Esophagus muscularis mucosa (tissue), 4 donors: ENCODE measurements at regions not wholly inside any gene's neighbourhood (a gene's known extent, or its start where the extent isn't known, plus 50 kb on each side); places are given as distances from the start of the nearest gene placed in this dataset.
"Not testable (repeated sequence)": the region's sequence is repeated elsewhere in the genome, so short reads cannot be mapped to it uniquely, and the experiment has no call there.

Experiments used
- EP300 ChIP-seq: sonication (generic); formaldehyde crosslinking; IDR thresholded peaks from one replicate; pipeline ENCODE4 v1.6.1; 2017; ENCODE audit warnings: antibody characterized with exemption
- POLR2AphosphoS5 ChIP-seq, 2 donors: sonication (generic); formaldehyde crosslinking; IDR thresholded peaks; one replicate each; pipeline ENCODE4 v1.6.1; 2017; ENCODE audit warnings: antibody characterized with exemption in 2 of 2
- TF ChIP-seq, protein P1 (sequence below), 3 experiments: fragments of 200-600 bp in 2 of 3; fragments of 450-650 bp in 1 of 3; sonication (generic) in 2 of 3; IDR thresholded peaks; one replicate each; pipeline ENCODE4 v1.5.1; 2017 to 2019; ENCODE audit warnings: antibody characterized with exemption in 3 of 3, mild to moderate bottlenecking in 2 of 3, moderate library complexity in 1 of 3

DNA sequence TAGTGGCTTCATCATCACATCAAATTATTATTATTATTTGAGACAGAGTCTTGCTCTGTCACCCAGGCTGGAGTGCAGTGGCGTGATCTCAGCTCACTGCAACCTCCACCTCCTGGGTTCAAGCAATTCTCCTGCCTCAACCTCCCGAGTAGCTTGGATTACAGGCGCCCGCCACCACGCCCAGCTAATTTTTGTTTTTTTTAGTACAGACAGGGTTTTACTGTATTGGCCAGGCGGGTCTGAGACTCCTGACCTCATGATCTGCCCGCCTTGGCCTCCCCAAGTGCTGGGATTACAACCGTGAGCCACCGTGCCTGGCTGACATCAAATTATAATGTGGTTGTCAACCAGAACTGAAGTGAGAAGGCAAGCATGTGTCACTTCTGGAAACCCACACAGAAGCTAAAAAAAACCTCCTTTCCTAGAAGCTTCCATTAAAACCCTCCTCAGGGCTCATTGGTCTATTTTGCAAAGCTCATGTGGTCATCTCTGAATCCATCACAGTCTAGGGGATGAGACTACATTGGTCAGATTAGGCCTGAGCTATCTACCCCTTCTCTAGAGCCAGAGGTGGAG, 75.8 kb upstream of the CARD11 start:
- TF ChIP-seq, protein P1, sequence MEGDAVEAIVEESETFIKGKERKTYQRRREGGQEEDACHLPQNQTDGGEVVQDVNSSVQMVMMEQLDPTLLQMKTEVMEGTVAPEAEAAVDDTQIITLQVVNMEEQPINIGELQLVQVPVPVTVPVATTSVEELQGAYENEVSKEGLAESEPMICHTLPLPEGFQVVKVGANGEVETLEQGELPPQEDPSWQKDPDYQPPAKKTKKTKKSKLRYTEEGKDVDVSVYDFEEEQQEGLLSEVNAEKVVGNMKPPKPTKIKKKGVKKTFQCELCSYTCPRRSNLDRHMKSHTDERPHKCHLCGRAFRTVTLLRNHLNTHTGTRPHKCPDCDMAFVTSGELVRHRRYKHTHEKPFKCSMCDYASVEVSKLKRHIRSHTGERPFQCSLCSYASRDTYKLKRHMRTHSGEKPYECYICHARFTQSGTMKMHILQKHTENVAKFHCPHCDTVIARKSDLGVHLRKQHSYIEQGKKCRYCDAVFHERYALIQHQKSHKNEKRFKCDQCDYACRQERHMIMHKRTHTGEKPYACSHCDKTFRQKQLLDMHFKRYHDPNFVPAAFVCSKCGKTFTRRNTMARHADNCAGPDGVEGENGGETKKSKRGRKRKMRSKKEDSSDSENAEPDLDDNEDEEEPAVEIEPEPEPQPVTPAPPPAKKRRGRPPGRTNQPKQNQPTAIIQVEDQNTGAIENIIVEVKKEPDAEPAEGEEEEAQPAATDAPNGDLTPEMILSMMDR (IDR thresholded peaks at IDR 0.05) = not testable (repeated sequence)
- not testable (repeated sequence) for TF ChIP-seq POLR2AphosphoS5 (IDR thresholded peaks at IDR 0.05); EP300
